ENCODE measurements at regions not wholly inside any gene's neighbourhood (a gene's known extent, or its start where the extent isn't known, plus 50 kb on each side); places are given as distances from the start of the nearest gene placed in this dataset.

DNA sequence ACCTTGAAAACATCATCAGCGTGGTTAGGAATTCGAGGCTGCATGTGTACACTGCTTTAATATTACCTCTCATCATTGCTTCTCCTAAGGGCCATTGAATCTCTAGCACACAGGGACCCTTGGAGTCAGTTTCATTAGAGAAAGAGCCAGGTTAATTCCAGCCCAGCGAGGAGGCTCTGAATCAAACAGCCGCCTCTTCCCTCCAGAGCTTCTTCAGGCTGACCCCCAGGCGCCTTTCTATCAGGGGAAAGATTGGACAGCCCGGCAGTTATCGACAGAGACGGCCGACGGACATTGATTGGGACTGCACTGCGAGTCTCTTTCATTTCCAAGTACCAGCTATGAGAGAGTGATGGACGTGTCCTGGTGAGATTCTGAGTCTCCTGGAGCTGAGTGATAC is 159.2 kb downstream of the ANKRD60 start:
- peak in 1 of 2 donors; percentile 54 for DNase-seq (ENCODE audit: low spot score in 2 of 2)
- intact Hi-C loops (cut with DNase I): no loop called here
- TF ChIP-seq, protein P1, sequence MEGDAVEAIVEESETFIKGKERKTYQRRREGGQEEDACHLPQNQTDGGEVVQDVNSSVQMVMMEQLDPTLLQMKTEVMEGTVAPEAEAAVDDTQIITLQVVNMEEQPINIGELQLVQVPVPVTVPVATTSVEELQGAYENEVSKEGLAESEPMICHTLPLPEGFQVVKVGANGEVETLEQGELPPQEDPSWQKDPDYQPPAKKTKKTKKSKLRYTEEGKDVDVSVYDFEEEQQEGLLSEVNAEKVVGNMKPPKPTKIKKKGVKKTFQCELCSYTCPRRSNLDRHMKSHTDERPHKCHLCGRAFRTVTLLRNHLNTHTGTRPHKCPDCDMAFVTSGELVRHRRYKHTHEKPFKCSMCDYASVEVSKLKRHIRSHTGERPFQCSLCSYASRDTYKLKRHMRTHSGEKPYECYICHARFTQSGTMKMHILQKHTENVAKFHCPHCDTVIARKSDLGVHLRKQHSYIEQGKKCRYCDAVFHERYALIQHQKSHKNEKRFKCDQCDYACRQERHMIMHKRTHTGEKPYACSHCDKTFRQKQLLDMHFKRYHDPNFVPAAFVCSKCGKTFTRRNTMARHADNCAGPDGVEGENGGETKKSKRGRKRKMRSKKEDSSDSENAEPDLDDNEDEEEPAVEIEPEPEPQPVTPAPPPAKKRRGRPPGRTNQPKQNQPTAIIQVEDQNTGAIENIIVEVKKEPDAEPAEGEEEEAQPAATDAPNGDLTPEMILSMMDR (IDR thresholded peaks at IDR 0.05): no peak
- no peaks in the 10 kb centered on the region for H3K36me3 ChIP-seq
- H3K27me3 ChIP-seq: no peaks in the 10 kb centered on the region
- no peaks in the 10 kb centered on the region for H3K4me1 ChIP-seq
- H3K27ac ChIP-seq: no peak overlapping the region
- no peak overlapping the region for H3K4me3 ChIP-seq
- H3K9me3 ChIP-seq: no peaks in the 10 kb centered on the region

DNA sequence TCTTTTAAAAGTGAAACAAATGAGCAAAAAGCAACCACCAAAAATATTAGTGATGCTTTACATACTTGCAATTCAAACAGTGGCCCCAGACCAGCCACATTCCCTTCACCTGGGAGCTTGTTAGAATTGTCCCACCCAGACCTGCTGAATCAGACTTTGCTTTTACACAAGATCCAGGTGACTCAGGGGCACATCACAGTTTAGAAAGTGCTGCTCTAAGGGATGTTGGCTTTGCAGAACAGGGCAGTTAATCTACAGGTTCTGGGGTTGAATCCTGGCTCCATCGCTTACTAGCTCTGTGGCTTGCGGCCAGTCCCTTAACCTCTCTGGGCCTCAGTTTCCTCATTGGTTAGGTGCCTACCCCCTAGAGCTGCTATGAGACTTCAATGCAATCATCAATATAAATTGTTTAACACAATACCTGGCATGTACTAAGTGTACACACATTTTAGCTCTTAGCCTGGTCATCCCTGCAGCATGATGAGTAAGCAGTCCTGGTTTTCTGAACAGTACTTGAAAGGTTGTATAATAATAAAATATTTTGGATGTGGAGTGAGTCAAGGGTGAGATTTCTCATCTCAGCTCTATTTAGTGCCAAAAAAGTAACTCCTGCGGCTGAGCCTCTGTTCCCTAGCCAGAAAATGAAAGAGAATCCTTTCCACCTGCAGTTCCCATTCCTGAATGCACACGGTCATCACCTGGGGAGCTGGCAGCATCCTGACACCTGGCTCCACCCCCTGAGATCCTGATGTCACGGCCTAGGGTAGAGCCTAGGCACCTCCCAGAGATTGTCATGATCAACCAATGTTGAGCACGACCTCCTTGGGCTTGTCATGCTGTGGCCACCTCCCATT is 162.7 kb downstream of the ANKRD60 start:
- no peak overlapping the region for H3K4me3 ChIP-seq
- H3K4me1 ChIP-seq: no peaks in the 10 kb centered on the region
- no peaks in the 10 kb centered on the region for H3K9me3 ChIP-seq
- intact Hi-C loops (cut with DNase I): no loop called here
- DNase-seq (ENCODE audit: low spot score in 2 of 2): no peak
- no peaks in the 10 kb centered on the region for H3K27me3 ChIP-seq
- no peak overlapping the region for H3K27ac ChIP-seq
- TF ChIP-seq, protein P1 (IDR thresholded peaks at IDR 0.05): no peak
- H3K36me3 ChIP-seq: no peaks in the 10 kb centered on the region

DNA sequence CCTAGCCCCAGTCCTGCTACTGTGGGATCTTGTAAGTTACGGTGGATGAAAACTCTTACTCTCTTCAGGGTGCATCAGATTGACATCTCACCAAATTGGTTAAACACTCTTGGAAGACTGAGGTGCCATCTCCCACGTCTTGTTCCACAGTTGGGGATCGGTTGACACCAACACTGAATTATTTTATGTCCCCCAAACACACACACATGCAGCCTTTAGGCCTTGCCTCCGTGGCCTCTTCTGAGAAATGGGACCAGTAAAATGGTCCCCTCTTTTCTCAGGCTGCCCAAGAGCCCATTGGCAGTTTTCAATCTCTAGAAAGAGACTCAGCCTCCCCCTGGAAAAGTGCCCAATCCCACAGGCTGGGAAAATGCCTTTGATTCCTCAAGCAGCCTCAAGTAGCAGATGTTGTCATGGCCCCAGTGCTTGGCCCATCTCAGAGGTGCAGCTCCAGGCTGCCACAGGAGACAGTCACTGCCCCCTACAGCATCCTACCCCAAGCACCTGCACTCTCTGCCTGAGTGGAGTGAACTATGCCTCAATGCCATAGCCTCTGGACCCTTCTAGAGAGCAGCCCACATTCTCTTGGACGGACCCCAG is 163.9 kb downstream of the ANKRD60 start:
- Histone ChIP-seq H3K27me3 (no peaks in the 10 kb centered on the region), H3K27ac (no peak overlapping the region), H3K4me1 (no peaks in the 10 kb centered on the region), H3K36me3 (no peaks in the 10 kb centered on the region), H3K4me3 (no peak overlapping the region), H3K9me3 (no peaks in the 10 kb centered on the region)
- TF ChIP-seq, protein P1 (IDR thresholded peaks at IDR 0.05): no peak
- DNase-seq (ENCODE audit: low spot score in 2 of 2): no peak
- intact Hi-C loops (cut with DNase I): no loop called here

DNA sequence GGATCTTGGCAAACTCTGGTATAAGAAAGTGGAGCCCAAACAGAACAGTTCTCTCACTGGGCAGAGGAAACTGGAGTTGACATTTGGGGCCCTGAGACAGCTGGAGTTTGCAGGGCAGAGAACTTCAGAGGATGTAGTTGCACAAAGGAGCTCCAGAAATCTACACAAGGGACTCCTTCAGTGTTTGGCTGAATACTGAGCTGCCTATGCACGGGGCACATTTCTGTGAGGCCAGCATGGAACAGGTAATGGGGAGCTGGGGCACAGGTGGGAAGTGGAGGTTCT is 169.3 kb downstream of the ANKRD60 start:
- no peaks in the 10 kb centered on the region for H3K9me3 ChIP-seq
- no peak overlapping the region for H3K27ac ChIP-seq
- no peaks in the 10 kb centered on the region for H3K36me3 ChIP-seq
- TF ChIP-seq, protein P1 (IDR thresholded peaks at IDR 0.05): no peak
- no peak overlapping the region for H3K4me3 ChIP-seq
- DNase-seq (ENCODE audit: low spot score in 2 of 2): peak in 1 of 2 donors; percentile 28
- no peaks in the 10 kb centered on the region for H3K27me3 ChIP-seq
- intact Hi-C loops (cut with DNase I): no loop called here
- peaks cover 0 to 7% of the 10 kb centered on the region in 2 donors for H3K4me1 ChIP-seq

DNA sequence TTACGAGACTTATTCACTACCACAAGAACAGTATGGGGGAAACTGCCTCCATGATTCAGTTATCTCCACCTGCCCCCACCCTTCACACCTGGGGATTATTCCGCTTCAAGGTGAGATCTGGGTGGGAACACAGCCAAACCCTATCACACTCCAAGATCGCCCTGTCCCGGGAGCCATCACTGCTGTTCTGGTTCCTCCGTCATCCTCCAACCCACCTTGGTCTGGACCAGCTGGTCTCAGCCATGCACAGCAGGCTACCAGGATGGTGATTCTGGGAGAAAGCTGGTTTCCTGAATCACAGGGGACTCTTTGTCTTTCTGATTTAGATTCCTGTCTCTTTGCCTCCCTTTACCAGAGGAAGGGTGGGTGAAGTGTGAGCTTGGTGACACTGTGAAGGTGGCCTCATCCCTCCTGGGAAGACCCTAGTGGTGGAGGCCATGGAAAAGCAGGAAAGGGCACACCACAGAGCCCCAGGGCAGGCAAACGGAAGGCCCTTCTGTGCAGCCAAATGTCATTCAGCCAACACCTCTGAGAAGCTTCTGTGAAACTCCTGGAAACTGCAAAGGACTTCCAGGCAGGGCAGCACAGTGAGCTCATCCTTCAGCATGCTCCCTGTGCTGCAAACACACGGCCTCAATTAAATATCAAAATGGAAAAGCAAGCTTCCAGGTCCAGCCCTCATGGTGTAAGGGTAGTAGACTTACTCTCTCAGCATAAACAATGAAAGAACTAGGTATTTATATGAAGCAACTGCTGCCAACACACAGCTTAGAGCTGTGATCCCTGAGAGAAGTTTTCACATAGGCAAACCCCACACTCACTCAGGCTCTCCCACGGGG is 169.8 kb downstream of the ANKRD60 start:
- TF ChIP-seq, protein P1 (IDR thresholded peaks at IDR 0.05): no peak
- no peaks in the 10 kb centered on the region for H3K9me3 ChIP-seq
- H3K36me3 ChIP-seq: no peaks in the 10 kb centered on the region
- peaks cover 0 to 7% of the 10 kb centered on the region in 2 donors for H3K4me1 ChIP-seq
- no peak overlapping the region for H3K4me3 ChIP-seq
- H3K27ac ChIP-seq: no peak overlapping the region
- intact Hi-C loops (cut with DNase I): no loop called here
- DNase-seq (ENCODE audit: low spot score in 2 of 2): peak in 1 of 2 donors; percentile 52
- H3K27me3 ChIP-seq: no peaks in the 10 kb centered on the region

Measured in ascending aorta (tissue), 2 donors.